ENCODE measurements at regions not wholly inside any gene's neighbourhood (a gene's known extent, or its start where the extent isn't known, plus 50 kb on each side); places are given as distances from the start of the nearest gene placed in this dataset.

DNA sequence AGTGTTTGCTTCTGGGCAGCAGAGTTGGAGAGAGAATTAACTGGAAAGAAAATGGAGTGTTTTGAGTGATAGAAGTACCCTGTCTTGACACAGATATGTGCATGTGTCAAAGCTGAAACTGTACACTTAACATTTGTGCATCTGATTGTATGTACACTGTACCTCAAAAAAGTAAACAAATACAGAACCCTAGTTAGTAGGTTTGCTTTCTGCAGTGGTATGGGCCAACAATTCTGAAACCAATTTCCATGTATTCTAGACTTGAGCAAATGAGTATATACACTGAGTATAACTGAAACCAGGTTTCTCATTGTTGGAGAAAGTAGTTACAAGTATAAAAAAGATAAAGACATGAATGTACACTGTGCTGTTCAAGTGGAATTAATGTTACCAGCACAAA, 52.4 kb downstream of the ELAPOR2 start:
- in situ Hi-C loops (cut with MboI; ENCODE audit: low pct_ligation_motif_present in 1 of 4, low pct_unique_long_range_greater_than_20kb in 1 of 4, low sequenced_read_pairs in 3 of 4) (no loop called here), intact Hi-C loops (cut with DNase I; ENCODE audit: low total_unique reads) (no loop called here)
- H3K27ac ChIP-seq, result no peak overlapping the region
- H3K27me3 ChIP-seq, result no peaks in the 10 kb centered on the region
- no peaks in the 10 kb centered on the region for H3K9me3 ChIP-seq
- no peaks in the 10 kb centered on the region for H3K36me3 ChIP-seq
- TF ChIP-seq POLR2AphosphoS5 (IDR thresholded peaks at IDR 0.05) (no peak), EP300 (IDR thresholded peaks at IDR 0.05; ENCODE audit: low read depth) (no peak), CTCF (IDR thresholded peaks at IDR 0.05) (no peak), POLR2A (IDR thresholded peaks at IDR 0.05) (no peak)
- peaks cover 0 to 3% (median 0%) of the 10 kb centered on the region in 4 donors for H3K4me1 ChIP-seq
- no peak overlapping the region for H3K4me3 ChIP-seq
- no peak for DNase-seq

- no peak for DNase-seq
- H3K4me3 ChIP-seq, result no peak overlapping the region
- no peaks in the 10 kb centered on the region for H3K36me3 ChIP-seq
- WGBS, 2 donors (ENCODE audit: low coverage in 1 of 2), result 71 to 93% methylated on average over 1 of the region's 1 CpG
- TF ChIP-seq CTCF (IDR thresholded peaks at IDR 0.05) (no peak), EP300 (IDR thresholded peaks at IDR 0.05; ENCODE audit: low read depth) (no peak), POLR2A (IDR thresholded peaks at IDR 0.05) (no peak), POLR2AphosphoS5 (IDR thresholded peaks at IDR 0.05) (no peak)
- intact Hi-C loops (cut with DNase I; ENCODE audit: low total_unique reads), result no loop called here
- no peak overlapping the region for H3K27ac ChIP-seq
- H3K9me3 ChIP-seq, result no peaks in the 10 kb centered on the region
- in situ Hi-C loops (cut with MboI; ENCODE audit: low pct_ligation_motif_present in 1 of 4, low pct_unique_long_range_greater_than_20kb in 1 of 4, low sequenced_read_pairs in 3 of 4), result no loop called here
- H3K4me1 ChIP-seq, result peaks cover 0 to 7% (median 2%) of the 10 kb centered on the region in 4 donors
- no peaks in the 10 kb centered on the region for H3K27me3 ChIP-seq
Measured at GRCh38 chr7:87004956-87005355, 54.5 kb downstream of the ELAPOR2 start.

- no peak overlapping the region for H3K27ac ChIP-seq
- no peaks in the 10 kb centered on the region for H3K9me3 ChIP-seq
- no peaks in the 10 kb centered on the region for H3K36me3 ChIP-seq
- DNase-seq, result no peak
- in situ Hi-C loops (cut with MboI; ENCODE audit: low pct_ligation_motif_present in 1 of 4, low pct_unique_long_range_greater_than_20kb in 1 of 4, low sequenced_read_pairs in 3 of 4) (no loop called here), intact Hi-C loops (cut with DNase I; ENCODE audit: low total_unique reads) (no loop called here)
- no peaks in the 10 kb centered on the region for H3K27me3 ChIP-seq
- TF ChIP-seq POLR2AphosphoS5 (IDR thresholded peaks at IDR 0.05) (no peak), CTCF (IDR thresholded peaks at IDR 0.05) (no peak), EP300 (IDR thresholded peaks at IDR 0.05; ENCODE audit: low read depth) (no peak), POLR2A (IDR thresholded peaks at IDR 0.05) (no peak)
- H3K4me3 ChIP-seq, result no peak overlapping the region
- WGBS, 2 donors (ENCODE audit: low coverage in 1 of 2), result 77 to 80% methylated on average over 6 to 9 of the region's 9 CpGs
- H3K4me1 ChIP-seq, result peaks cover 0 to 5% (median 2%) of the 10 kb centered on the region in 4 donors
Measured at GRCh38 chr7:87003872-87004798, 55.3 kb downstream of the ELAPOR2 start.

DNA sequence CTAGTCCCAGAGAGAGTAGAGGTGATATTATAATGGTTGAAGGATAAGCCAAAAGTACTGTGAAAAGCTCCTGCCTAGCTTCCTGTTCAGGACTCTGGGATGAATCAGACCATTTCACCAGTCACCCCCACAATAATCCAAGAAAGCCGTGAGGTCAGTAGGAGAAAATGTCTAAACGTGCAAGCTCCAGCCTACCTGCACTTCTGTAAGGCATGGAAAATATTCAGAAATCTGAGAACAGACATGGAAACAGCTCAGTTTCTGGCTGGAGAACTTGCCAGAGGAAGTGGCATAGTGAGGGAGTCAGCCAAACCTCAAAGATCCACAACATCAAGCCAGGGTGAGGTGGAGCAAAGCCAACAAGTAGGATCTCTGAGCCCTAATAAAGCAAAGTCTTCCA, 58.2 kb downstream of the ELAPOR2 start:
- Histone ChIP-seq H3K4me3 (no peak overlapping the region), H3K4me1 (peaks cover 0 to 5% (median 2%) of the 10 kb centered on the region in 4 donors), H3K27ac (no peak overlapping the region), H3K27me3 (no peaks in the 10 kb centered on the region), H3K36me3 (no peaks in the 10 kb centered on the region), H3K9me3 (no peaks in the 10 kb centered on the region)
- intact Hi-C loops (cut with DNase I; ENCODE audit: low total_unique reads) (no loop called here), in situ Hi-C loops (cut with MboI; ENCODE audit: low pct_ligation_motif_present in 1 of 4, low pct_unique_long_range_greater_than_20kb in 1 of 4, low sequenced_read_pairs in 3 of 4) (no loop called here)
- no peak for DNase-seq
- no peak for TF ChIP-seq CTCF (IDR thresholded peaks at IDR 0.05)
- no peak for TF ChIP-seq POLR2AphosphoS5 (IDR thresholded peaks at IDR 0.05)
- TF ChIP-seq POLR2A (IDR thresholded peaks at IDR 0.05), result no peak
- TF ChIP-seq EP300 (IDR thresholded peaks at IDR 0.05; ENCODE audit: low read depth), result no peak
- WGBS, 2 donors (ENCODE audit: low coverage in 1 of 2), result 80 to 92% methylated on average over 1 to 2 of the region's 2 CpGs

Data from transverse colon (tissue), 4 donors.